KOPT-K1 (cell line): ENCODE measurements at regions not wholly inside any gene's neighbourhood (a gene's known extent, or its start where the extent isn't known, plus 50 kb on each side); places are given as distances from the start of the nearest gene placed in this dataset.

Source experiments
- H3K27ac ChIP-seq: fragments of 200-600 bp; sonication (generic); 2 replicates; pipeline ENCODE4 v1.5.1; 2016; ENCODE audit warnings: antibody characterized with exemption, mild to moderate bottlenecking, low read depth, low read length; ENCODE audit not compliant: poor library complexity, severe bottlenecking
- H3K36me3 ChIP-seq: fragments of 200-600 bp; sonication (generic); 2 replicates; pipeline ENCODE4 v1.5.1; 2017; ENCODE audit warnings: antibody characterized with exemption, mild to moderate bottlenecking, low read length, moderate library complexity; ENCODE audit not compliant: insufficient read depth
- H3K9me3 ChIP-seq: fragments of 200-600 bp; sonication (generic); 2 replicates; pipeline ENCODE4 v1.5.1; 2017; ENCODE audit warnings: antibody characterized with exemption, low read length, mild to moderate bottlenecking; ENCODE audit not compliant: insufficient read depth, poor library complexity, severe bottlenecking

DNA sequence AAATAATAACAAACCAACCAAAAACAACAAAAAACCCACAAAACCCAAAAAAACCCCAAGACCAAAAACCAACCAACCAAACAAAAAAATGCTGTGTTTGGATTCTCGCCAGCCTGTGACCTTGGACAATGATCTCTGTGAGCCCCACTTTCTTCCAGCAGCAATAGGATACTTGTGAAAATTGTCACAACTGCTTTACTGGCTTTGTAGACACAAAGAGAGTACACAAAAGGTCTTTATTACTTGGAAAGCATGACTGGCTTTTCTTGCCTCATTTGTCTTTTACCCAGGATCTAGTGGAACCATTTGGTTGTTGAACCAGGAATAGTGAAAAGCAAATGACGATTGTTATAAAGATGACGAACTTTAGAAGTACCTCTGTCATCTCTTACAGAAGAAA, 256.6 kb downstream of the UTP18 start:
- no peak overlapping the region for H3K27ac ChIP-seq
- H3K9me3 ChIP-seq: no peaks in the 10 kb centered on the region
- H3K36me3 ChIP-seq: no peaks in the 10 kb centered on the region

DNA sequence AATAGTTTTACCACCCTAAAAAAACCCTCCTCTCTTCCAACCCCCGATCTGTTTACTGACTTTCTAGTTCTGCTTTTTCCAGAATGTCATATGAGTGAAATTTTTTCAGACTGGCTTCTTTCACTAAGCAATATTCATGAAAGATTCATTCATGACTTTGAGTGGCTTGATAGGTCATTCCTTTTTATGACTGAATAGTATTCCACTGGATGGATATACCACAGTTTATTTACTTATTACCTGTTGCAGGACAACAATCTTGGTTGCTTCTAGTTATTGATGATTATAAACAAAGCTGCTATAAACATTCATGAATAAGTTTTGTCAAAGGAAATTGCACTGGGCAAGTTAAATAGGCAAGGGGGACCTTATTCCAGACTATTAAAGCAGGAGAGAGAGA, 264.2 kb downstream of the UTP18 start:
- no peaks in the 10 kb centered on the region for H3K36me3 ChIP-seq
- H3K27ac ChIP-seq: no peak overlapping the region
- peaks cover 4% of the 10 kb centered on the region for H3K9me3 ChIP-seq

DNA sequence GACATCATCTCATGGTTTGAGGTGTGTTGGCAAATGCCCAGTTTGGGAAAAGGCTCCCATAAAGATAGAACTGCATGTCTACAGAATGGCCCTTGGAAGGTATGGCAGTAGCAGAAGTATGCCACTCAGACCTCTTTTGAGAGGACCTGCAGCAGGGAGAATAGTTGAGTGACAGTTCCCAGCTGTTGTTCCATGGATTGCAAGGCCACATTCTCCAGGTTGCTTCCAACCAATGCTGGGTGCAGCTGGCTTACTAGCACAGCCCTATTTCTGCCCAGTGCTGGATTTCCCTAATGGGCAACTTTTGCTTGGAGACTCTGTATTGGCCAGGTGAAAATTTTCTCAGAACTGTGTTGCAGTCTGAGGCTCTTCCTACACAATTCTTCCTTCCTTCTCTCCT, 266.2 kb downstream of the UTP18 start:
- Histone ChIP-seq H3K36me3 (no peaks in the 10 kb centered on the region), H3K27ac (no peak overlapping the region), H3K9me3 (peaks cover 4% of the 10 kb centered on the region)

DNA sequence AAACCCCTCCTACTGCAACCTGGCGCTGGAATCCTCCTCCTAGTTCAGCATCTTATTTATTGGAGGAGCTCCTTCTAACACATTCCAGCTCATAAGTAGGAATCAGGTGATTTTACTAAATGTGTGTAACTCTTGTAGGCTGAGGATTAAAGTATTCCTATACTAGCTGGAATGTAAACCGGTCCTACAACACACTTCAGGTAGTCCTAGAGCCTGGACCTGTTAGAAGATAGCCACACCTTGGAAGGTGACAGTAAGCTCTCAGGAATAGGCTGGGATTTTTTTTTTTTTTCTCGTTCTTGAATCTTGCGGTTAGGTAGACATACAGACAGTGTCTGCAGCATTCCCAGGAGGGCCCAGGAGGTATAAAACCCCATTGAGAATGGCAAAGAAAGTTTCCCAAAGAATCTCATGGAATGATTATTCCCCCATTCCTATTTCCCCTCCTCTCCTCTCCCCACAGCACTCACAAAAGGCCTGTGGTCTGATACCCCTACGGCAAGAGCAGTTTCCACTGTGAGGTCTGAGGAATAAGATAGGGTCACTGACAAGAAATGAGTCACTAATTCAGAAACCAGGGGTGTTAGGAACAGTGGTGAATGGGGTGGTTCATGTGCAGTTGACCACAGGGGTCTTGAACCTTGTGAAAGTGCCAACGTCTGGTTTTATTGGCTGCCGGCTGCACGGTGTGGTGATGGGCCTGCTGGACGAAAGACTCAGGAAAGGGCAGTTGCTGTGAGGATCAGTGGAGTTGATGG, 267.1 kb downstream of the UTP18 start:
- H3K27ac ChIP-seq: no peak overlapping the region
- H3K9me3 ChIP-seq: peaks cover 4% of the 10 kb centered on the region
- H3K36me3 ChIP-seq: no peaks in the 10 kb centered on the region

DNA sequence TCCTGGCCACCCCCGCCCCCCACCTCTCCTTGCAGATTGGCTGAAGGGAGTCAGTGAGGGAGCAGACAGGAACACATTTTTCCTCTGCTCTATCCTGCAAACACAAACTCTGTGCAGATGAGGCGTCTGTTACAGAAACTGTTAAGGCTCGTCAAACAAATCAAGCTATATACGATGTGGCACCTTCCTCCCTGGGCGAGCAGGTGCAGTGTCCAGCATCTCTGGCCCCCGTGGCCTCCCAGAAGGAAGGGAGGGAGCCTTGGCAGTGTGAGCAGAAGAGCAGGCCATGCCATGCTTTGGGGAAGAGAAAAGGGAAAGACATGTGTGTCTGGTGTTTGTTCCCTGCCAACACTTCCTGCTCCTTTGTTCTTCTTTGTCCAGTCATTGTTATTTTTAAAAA, 267.8 kb downstream of the UTP18 start:
- Histone ChIP-seq H3K9me3 (peaks cover 4% of the 10 kb centered on the region), H3K27ac (no peak overlapping the region), H3K36me3 (no peaks in the 10 kb centered on the region)

DNA sequence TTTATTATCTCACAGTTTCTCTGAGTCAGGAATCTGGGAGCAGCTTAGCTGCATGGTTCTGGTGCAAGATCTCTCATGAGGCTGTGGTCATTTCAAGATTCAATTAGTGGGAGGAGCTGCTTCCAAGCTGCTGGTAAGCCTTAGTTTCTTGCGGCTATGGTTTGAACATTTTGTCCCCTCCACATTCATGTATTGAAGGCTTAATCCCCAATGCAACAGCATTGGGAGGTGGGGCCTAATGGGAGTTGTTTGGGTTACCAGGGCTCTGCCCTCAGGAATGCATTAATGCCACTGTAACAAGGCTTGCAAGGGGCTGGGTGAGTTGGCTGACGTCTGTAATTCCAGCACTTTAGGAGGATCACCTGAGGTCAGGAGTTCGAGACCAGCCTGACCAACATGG, 272.9 kb downstream of the UTP18 start:
- Histone ChIP-seq H3K9me3 (no peaks in the 10 kb centered on the region), H3K36me3 (no peaks in the 10 kb centered on the region), H3K27ac (no peak overlapping the region)

DNA sequence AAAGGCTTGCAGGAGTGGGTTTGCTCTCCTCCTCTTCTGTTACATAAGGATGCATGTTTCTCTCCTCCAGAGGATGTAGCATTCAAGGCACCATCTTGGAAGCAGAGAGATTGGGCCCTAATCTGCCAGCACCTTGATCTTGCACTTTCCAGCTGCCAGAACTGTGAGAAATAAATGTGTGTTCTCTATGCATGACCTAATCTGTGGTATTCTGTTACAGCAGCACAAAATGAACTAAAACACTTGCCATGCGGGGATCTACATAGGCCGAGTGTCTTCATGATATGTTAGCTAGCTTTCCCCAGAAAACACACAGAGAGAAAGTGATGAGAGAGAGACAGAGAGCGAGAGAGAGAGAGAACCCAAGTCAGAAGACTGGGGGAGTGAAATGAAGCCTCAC, 273.5 kb downstream of the UTP18 start:
- H3K9me3 ChIP-seq: no peaks in the 10 kb centered on the region
- H3K36me3 ChIP-seq: no peaks in the 10 kb centered on the region
- no peak overlapping the region for H3K27ac ChIP-seq

DNA sequence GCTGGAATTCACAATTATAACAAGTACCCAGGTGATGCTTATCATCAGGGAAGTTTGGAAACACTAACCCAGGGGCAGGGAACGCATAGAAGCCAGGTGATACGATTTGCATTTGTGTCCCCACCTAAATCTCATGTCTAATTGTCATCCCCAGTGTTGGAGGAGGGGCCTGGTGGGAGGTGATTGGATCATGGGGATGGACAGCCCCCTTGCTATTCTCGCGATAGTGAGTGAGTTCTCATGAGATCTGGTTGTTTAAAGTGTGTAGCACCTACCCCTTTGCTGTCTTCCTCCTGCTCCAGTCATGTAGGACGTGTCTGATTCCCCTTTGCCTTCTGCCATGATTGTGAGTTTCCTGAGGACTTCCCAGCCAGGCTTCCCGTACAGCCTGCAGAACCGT, 276.3 kb downstream of the UTP18 start:
- Histone ChIP-seq H3K36me3 (no peaks in the 10 kb centered on the region), H3K9me3 (no peaks in the 10 kb centered on the region), H3K27ac (no peak overlapping the region)

DNA sequence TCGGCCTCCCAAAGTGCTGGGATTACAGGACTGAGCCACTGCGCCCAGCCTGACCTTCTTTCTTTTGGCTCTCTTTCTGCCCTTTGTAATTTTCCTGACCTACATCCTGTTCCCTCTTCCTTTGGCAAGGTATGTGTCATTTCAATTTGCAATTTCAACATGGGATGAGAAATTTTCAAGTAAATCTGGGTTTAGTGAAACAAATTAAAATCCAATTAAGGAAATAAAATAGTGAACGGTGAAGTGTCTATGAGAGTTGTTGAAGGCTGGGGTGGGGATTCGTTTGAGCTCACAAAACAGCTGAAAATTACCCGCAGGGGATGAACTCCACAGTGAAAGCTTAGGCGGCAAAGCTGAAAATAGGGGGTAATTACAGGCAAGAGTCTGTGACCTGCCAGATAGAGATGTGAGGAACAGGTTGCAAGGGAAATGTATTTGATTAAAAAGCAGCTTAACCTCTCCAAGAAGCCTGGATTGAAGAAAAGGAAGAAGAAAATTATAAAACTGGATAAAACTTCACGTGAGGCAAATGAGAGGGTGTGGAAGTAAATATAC, 277.7 kb downstream of the UTP18 start:
- H3K27ac ChIP-seq: no peak overlapping the region
- no peaks in the 10 kb centered on the region for H3K36me3 ChIP-seq
- no peaks in the 10 kb centered on the region for H3K9me3 ChIP-seq

DNA sequence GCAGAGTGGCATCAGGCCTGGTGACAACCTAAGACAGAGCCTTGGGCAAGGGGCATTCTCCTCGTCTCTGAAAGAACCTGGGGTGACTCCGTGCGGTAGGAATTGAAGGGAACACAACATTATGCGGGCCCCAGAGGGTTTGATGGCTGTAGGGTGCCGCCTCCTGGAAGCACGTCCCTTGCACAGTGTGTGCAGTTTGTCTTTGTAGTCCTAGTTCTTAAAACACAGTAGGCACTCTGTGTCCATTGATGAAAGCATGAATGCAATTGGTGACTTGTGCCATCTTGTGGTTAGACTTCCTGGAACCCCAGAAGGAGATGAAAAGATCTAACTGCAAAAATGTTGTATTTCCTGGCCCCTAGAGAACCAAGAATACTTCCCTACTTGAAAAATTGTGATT, 279.8 kb downstream of the UTP18 start:
- no peaks in the 10 kb centered on the region for H3K9me3 ChIP-seq
- no peak overlapping the region for H3K27ac ChIP-seq

DNA sequence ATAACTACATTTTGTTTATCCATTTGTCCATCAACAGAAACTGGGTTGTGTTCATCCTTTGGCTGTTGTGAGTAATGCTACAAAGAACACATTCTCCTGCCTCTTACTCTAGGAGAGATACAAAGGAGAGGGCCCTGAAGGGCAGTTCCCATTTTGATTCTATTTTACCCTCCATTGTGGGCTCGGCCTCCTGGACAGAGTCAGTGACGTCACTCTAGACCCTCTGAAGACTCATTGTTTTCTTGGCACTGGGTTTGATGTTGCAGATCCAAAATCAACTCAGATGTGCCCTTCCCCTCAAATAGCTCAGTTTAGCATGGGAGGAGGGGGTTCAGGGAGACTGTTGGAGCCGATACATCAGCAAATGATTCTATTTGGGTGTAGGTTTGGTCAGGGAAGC, 280.9 kb downstream of the UTP18 start:
- Histone ChIP-seq H3K27ac (no peak overlapping the region), H3K9me3 (no peaks in the 10 kb centered on the region), H3K36me3 (no peaks in the 10 kb centered on the region)

More for the DNA sequence above, 279.8 kb downstream of the UTP18 start:
- H3K36me3 ChIP-seq: no peaks in the 10 kb centered on the region

DNA sequence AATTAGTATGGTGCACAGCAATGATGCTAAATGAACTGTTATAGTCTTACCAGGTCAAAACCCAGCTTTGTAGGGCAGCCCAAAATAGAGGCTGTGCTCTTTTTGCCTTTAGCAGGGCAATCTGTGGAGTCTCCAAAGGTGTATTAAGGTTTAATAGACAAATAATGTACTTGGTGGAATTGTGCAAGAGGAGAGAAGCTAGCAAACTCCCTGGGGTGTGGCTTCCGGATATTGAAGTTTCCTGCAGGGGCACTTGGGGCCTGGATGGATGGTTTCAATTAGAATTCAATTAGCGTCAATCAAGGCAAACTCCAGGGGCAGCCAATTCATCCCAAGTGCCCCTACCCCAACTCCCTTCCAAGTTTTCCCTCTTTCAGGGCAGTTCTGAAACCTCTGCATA, 285.8 kb downstream of the UTP18 start:
- no peaks in the 10 kb centered on the region for H3K9me3 ChIP-seq

DNA sequence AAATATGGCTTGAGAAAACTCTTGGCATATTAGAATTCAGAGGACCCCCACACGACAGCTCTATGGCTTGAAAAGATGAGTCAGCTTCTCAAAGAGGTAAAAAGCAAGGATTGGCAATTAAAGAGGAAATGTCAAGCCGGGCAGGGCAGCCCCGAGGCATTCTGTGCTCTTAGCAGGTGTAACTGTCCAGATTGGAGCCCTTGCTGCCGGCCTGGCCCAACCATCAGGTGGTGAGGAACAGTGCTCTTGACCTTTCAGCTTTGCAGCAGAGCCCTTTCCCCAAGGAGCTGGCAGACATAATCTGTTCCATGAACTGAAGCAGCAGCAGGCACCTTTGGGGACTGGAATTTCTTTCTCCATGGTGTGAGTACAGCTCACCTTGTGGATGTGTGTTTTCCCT, 287.8 kb downstream of the UTP18 start:
- H3K9me3 ChIP-seq: no peaks in the 10 kb centered on the region
- no peak overlapping the region for H3K27ac ChIP-seq
- no peaks in the 10 kb centered on the region for H3K36me3 ChIP-seq

More for the DNA sequence above, 285.8 kb downstream of the UTP18 start:
- no peaks in the 10 kb centered on the region for H3K36me3 ChIP-seq
- H3K27ac ChIP-seq: no peak overlapping the region

DNA sequence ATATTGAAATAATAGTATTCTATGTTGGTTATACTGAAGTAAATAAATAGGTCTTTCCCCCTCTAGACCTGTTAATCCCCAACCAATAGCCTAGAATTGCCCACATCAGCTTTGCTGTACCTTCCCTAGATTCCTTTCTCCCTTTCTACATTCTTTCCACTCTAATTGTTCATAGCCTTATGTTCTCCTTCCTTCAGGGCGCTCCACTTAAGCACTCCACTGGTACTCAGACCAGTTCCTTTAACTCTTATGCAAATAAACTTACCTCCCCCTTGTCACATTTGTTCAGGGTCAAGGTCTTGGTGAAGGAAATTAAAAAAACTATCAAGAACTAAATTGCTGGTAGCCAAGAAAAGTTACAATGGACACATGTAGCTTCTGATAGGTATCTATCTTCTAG, 294.8 kb downstream of the UTP18 start:
- Histone ChIP-seq H3K36me3 (no peaks in the 10 kb centered on the region), H3K27ac (no peak overlapping the region), H3K9me3 (no peaks in the 10 kb centered on the region)

DNA sequence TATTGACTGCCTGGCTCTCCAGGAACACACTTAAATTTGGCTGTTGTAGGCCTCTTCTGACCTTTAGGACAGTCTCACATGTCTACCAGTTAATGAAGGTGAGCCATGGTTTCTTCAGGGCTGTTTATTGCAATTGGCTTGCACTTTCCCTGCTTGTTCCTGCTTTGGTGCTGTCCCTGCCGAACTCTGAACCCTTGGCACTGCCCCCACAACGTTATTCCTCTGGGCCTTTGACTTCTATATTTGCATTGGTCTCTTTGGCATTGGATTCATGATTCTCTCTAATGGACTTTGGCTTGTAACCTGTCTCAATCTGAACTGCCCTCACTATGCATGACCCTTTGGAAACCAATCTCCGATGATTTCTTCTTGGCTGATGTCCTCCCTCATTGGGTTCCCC, 299.4 kb downstream of the UTP18 start:
- no peaks in the 10 kb centered on the region for H3K36me3 ChIP-seq
- no peaks in the 10 kb centered on the region for H3K9me3 ChIP-seq
- no peak overlapping the region for H3K27ac ChIP-seq

DNA sequence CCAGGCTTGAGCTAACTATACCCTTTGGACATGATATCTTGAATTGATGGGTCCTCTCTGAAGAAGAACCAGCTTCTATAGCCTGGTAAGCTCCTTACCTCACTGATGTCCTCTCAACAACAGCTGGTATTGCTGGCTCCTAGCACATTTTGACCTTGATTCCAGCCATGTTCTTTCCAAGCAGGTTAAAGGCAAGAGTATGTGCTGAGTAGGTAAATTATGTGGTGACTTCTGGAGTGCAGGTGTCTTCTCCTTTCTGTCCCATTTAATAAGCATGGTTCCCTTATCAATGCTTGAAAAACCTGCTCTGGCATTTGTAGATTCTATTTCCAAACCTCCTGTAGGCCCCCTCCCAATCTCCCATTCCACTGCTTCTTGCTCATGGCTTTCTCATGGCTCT, 300.1 kb downstream of the UTP18 start:
- Histone ChIP-seq H3K36me3 (no peaks in the 10 kb centered on the region), H3K9me3 (no peaks in the 10 kb centered on the region), H3K27ac (no peak overlapping the region)
